Hepatic stellate cell (primary cell): ENCODE measurements at regions not wholly inside any gene's neighbourhood (a gene's known extent, or its start where the extent isn't known, plus 50 kb on each side); places are given as distances from the start of the nearest gene placed in this dataset.
A peak's percentile ranks its signal among the peaks of the same experiment; 100 is the strongest.
"Not testable (repeated sequence)": the region's sequence is repeated elsewhere in the genome, so short reads cannot be mapped to it uniquely, and the experiment has no call there.

Experiments
- DNase-seq: peaks from one replicate; pipeline ENCODE4 v3.0.0; 2011; ENCODE audit warnings: low spot score

GRCh38 chr10:91745090-91745831, 53.0 kb upstream of the TNKS2 start:
- no peak for DNase-seq

DNA sequence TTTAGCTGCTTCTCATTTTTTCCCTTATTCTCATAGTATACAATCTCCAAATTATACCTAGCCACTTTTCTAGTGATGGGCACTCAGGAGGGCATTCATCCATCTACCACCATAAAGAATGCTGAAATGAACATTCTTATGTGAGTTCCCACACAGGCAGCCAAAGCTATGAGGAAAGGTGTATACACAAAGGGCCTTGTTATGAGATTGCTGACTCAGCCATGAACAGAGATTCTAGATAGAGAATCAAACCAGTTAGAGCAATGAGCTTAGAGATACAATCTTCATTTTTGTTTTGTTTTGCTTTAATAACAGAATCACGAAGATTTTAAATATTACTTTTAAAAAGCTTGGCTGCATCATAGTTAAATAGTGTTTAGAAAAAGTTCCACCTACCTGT, 54.8 kb upstream of the TNKS2 start:
- DNase-seq, result no peak

- DNase-seq, result no peak
These were observed 56.0 kb upstream of the TNKS2 start for GRCh38 chr10:91742229-91742628.

DNA sequence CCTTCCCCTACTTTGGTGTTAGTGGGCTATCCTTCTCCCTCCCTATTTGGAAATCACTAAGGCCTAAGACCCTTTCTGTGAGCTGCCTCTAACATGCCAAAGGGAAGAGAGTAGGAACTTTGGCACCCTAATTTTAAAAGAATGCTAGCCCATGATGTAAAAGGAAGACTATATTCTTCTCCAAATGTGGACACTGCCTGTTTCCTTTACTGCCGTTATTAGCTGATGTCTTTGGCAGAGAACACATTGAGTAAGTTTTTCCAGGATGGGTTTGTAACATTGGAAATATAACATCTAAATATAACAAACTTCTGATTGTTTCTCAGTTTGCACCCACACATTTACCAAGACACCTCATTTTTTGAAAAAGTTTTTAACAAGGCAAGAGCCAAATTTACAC, 56.9 kb upstream of the TNKS2 start:
- DNase-seq, result no peak

DNA sequence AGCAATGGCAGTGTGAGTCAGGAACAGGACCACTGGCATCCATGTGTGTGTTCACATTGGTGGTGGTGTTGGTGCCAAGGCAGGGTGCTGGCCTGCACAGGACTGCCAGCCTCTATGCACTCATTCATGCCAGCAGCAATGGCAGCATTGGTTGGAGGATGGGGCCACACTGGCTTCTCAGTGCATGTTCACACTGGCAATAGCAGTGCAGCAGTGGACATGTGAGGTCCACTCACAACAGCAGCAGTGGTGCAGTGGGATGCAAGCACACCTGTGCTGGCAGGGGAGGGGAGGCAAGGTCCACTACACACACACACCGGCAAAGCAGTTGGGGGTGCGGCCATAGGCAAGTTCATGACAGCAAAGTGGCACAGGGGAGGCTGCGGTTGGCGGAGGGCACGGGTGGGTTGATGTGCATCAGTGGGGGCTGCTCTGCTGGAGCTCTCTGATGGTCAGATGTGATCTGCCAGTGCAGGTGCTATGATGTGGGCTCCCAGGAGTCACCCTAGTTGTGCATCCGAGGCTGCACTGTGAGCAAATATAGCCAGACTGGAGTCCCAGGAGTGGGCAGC, 57.8 kb upstream of the TNKS2 start:
- no peak for DNase-seq

- not testable (repeated sequence) for DNase-seq
These were observed 66.0 kb upstream of the TNKS2 start for GRCh38 chr10:91732265-91732664.

DNA sequence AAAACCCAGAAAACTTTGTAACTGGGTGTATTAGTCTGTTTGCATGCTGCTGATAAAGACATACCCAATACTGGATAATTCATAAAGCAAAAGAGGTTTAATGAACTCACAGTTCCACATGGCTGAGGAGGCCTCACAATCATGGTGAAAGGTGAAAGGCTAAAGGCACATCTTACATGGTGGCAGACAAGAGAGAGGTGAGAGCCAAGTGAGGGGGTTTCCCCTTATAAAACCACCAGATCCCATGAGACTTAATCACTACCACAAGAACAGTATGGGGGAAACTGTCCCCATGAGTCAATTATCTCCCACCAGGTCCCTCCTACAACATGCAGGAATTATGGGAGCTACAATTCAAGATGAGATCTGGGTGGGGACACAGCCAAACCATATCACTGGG, 68.9 kb upstream of the TNKS2 start:
- DNase-seq, result not testable (repeated sequence)

DNA sequence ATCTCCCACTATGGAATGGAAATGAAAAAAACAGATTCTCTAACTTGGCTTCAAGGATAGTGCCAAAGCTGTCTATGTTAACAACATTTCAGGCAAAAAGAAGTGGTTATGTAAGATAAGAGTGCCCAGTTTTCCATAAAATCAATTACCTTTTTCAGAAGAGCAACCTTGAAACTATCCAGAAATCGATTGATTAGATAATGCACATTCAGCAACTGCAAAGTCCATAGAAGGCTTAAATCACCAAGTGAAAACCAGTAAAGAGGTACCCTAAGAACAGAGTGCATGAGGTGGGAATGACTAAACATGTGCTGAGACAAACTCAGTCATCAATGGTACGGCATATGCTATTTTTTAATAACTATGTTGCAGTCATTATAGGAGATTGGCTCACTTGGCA, 71.9 kb upstream of the TNKS2 start:
- no peak for DNase-seq

GRCh38 chr10:91724933-91725332, 73.3 kb upstream of the TNKS2 start:
- no peak for DNase-seq

- DNase-seq, result no peak
These were observed 80.7 kb upstream of the PPP1R3C start for GRCh38 chr10:91713461-91714072.

- no peak for DNase-seq
These were observed 79.2 kb upstream of the PPP1R3C start for GRCh38 chr10:91711885-91712680.

- no peak for DNase-seq
These were observed 76.5 kb upstream of the PPP1R3C start for GRCh38 chr10:91709394-91709798.

DNA sequence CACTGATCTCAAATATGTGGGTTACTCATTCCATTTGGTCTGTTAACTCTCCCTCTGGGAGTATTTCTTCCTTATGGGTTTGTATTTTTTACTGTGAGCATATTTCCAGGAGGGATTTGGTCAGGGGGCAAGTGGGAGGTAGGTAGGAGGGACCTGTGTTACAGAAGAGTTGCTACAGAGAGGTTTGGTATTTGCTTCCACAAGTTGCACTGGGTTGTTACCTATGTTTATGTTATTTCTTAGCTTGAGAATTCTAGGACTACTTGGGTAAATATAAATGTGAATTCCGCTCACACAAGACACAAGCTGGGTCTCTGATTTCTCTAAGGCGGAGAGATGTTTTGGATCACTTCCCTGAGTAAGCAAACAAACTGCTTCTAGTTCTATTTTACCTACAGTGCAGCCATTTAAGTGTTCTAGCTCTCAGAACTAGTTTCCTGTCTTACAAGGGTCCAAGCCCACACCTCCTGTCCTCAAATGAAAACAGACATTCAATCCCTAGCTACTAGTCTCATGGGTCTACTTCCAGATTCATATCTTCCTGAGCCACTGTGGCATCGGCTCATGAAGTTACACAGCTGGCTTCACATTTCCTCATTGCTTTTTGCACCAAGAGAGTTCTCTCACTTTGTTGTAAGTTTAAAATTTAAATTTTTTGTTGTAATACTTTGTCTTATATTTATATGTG, 75.4 kb upstream of the PPP1R3C start:
- DNase-seq, result no peak

GRCh38 chr10:91707236-91707635, 74.4 kb upstream of the PPP1R3C start:
- DNase-seq, result no peak

DNA sequence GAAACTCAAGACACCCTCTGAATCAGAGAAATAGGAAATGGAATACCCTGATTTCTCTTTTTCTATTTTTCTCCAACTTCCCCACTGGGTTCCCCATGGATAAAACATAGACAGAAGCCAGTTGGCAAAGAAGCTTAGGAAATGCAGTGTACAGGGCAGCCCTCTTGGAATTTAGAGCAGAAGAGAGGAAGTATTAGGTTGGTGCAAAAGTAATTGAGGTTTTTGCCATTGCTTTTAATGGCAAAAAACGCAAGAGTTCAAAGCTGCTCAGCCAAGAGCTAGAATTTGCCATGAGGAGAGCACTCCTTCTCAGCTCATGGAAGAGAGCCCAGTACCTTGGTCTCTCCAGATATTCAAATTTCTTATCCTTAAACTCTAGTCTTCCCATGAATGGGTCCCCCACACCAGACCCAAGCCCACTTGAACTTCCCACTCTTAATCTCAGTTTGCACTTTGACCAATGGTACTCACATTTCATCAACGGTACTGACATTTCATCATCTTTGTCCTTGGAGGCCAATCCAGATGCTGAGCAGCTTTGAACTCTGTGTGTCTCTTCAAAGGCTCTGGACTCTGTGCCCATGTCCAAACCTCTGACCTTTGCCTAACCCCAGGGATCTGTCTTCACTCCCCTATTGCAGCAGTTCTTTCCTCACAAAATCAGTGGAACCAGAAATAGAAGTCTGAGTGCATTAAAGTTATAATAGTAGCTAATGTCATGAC, 73.2 kb upstream of the PPP1R3C start:
- no peak for DNase-seq

DNA sequence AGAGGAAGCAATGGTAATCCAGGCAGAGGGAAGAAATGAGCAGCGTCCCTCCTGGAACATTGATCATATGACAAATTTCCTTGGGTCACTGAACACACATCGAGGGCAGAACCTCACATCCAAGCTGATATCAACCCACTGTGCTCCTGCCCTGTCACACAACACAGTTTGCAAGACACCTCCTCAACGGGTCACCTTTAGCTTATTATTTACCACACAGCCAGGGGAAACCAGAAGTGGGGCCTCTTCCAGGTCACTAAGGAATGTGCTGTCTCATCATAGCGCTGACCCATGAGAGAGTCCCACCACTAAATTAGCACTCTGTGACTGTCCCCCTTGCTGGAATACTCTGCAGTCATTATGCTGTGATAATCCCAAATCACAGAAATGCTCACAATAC, 69.7 kb upstream of the PPP1R3C start:
- no peak for DNase-seq

DNA sequence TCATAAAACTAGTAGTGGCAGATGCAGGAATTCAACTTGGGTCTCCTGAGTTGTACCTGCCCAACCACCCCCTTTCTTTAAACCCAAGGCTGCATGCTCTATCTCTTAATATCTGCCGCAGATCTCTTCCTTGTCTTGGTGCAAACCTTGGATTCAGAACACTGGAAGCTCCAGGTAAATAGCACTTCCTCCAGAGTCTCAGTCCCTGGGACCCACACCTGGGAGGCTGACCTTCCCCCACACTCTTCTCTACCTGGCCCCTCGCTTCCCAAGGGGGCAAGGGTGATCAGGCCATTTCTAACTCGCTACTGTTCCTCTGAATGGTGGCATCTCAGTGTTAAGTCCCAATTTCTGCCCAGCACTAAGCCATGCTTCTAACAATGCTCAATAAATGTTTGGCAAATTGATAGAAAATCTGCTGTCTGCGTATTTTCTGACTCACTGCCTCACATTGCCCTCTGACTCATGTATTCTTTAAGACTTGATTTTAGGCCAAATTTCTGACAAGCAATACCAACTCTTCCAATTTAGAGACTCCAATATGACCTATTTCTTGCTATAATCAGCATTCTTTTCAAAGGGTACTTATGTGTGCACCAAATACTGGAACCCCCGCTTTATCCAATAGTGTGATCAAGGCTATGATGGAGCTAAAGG, 68.0 kb upstream of the PPP1R3C start:
- peak; percentile 17 for DNase-seq

DNA sequence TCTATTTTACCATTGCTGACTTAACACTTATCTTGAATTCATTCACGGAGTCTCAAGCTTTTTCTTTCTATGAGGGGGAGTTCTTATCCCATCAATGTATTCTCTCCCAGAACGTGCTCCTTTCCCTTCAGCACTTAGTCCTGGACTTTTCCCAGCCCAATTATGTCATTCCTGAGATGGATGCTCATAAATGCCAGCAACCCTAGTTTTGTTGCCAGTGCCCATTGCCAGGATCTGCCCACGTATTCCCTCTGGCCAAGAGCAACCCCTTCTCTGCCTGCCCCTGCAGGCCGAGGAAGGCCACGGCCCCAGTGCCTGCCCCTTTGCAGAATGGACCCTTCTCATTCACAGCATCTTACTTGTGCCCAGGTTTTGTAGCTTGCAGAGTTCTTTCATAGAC, 67.4 kb upstream of the PPP1R3C start:
- DNase-seq, result no peak

DNA sequence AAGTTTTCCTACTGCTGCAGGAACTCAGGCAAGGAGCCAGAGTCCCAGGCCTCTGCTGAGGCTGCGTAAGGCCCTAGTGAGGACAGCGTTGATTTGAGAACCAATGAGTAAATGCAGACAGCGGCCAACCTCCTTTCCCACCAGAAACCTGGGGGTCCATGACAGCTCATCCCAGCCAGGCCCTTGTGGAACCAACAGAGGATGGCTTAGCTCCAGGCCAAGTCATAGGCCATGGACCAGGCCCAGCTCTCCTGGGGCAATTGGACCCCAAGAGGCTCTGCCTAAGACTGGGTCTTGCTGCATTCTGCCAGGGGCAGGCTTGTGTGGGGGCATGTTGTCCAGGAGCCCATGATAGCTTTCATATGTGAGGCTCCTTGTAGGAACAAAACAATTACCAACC, 65.4 kb upstream of the PPP1R3C start:
- no peak for DNase-seq

- peak; percentile 43 for DNase-seq
These were observed 61.4 kb upstream of the PPP1R3C start for GRCh38 chr10:91694170-91694794.

- no peak for DNase-seq
These were observed 59.1 kb upstream of the PPP1R3C start for GRCh38 chr10:91691981-91692380.
